Psoas muscle (tissue), 7 donors: ENCODE measurements at regions not wholly inside any gene's neighbourhood (a gene's known extent, or its start where the extent isn't known, plus 50 kb on each side); places are given as distances from the start of the nearest gene placed in this dataset.

Experiments
- ATAC-seq, 4 donors: fragments of 200-7000 bp; cut with Tn5 transposase; one replicate each; pipeline ENCODE4 v1.9.1; 2020; ENCODE audit warnings: moderate library complexity in 3 of 4, mild to moderate bottlenecking in 2 of 4
- DNase-seq, 2 donors: peaks; one replicate each; pipeline ENCODE4 v3.0.0-alpha.2; 2020
- H3K27ac ChIP-seq: fragments of 200-600 bp; one replicate; pipeline ENCODE4 v1.8.0; 2022
- H3K27me3 ChIP-seq, 3 donors: fragments of 200-600 bp in 1 of 3; one replicate each; pipeline versions ENCODE4 v1.6.1 to v1.8.0; 2013 to 2022; ENCODE audit warnings: low read length in 2 of 3, mild to moderate bottlenecking in 2 of 3, moderate library complexity in 1 of 3; ENCODE audit not compliant: insufficient read depth in 3 of 3
- H3K36me3 ChIP-seq, 2 donors: fragments of 200-600 bp in 1 of 2; one replicate each; pipeline versions ENCODE4 v1.6.1 to v1.8.0; 2013 to 2022; ENCODE audit warnings: low read depth in 1 of 2, mild to moderate bottlenecking in 1 of 2, moderate library complexity in 1 of 2; ENCODE audit not compliant: insufficient read depth in 1 of 2
- H3K4me1 ChIP-seq: fragments of 200-600 bp; one replicate; pipeline ENCODE4 v1.8.0; 2022
- H3K4me3 ChIP-seq: fragments of 200-600 bp; one replicate; pipeline ENCODE4 v1.8.0; 2022; ENCODE audit warnings: mild to moderate bottlenecking
- H3K9me3 ChIP-seq: fragments of 200-600 bp; one replicate; pipeline ENCODE4 v1.8.0; 2022
- WGBS, 3 donors: extraction: QIAGEN DNeasy Blood & Tissue Kit; methylation state at CpG; one replicate each; pipeline versions ENCODE4 v1.1.6 to v1.1.7; 2013; 5-methylcytosine and 5-hydroxymethylcytosine counted together
- intact Hi-C, 2 donors: fragments of 100-400 bp; cut with DNase I; formaldehyde crosslinking; loops; one replicate each; pipeline versions ENCODE4 v1.11.0 to v1.14.2; 2022
- TF ChIP-seq, protein P1 (sequence below): fragments of 200-600 bp; IDR thresholded peaks from one replicate; pipeline ENCODE4 v1.8.0; 2022; ENCODE audit warnings: antibody characterized with exemption
- donor health status: healthy with polysubstance abuse.
- donor health status: DM: no; HTN: no; CAD: no; lungs with moderate emphysema.
- donor health status: Bipolar disorder and iron deficiency.
- donor health status: healthy.
- donor health status: DM: yes; HTN: yes; CAD: no.
- donor health status: DM: no; HTN: no; CAD: no.
- donor health status: DM: yes; HTN: yes; CAD: no.

DNA sequence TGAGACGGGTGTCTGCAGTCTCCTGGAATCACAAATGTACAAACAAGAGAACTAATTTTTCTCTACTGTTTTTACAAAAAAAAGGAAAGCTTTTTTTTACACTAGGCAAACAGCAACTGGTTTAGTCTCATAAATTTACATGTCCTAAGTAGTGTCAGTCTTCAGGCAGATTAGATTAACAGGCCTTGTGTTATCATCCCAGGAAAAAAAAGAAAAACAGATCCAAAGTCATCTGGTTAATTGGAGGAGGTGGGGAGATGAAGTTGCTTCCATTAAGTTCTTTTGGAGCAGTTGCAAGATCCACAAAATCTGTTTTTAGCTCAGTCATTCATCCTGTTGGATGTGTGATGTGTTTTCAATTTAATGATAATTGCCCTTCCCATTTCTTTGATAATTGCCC is 363.5 kb upstream of the ADGRL2 start:
- WGBS, 3 donors: 65 to 81% (median 75%) methylated on average over 1 of the region's 1 CpG
- TF ChIP-seq, protein P1, sequence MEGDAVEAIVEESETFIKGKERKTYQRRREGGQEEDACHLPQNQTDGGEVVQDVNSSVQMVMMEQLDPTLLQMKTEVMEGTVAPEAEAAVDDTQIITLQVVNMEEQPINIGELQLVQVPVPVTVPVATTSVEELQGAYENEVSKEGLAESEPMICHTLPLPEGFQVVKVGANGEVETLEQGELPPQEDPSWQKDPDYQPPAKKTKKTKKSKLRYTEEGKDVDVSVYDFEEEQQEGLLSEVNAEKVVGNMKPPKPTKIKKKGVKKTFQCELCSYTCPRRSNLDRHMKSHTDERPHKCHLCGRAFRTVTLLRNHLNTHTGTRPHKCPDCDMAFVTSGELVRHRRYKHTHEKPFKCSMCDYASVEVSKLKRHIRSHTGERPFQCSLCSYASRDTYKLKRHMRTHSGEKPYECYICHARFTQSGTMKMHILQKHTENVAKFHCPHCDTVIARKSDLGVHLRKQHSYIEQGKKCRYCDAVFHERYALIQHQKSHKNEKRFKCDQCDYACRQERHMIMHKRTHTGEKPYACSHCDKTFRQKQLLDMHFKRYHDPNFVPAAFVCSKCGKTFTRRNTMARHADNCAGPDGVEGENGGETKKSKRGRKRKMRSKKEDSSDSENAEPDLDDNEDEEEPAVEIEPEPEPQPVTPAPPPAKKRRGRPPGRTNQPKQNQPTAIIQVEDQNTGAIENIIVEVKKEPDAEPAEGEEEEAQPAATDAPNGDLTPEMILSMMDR: no peak
- no peaks in the 10 kb centered on the region for H3K4me1 ChIP-seq
- intact Hi-C loops: no loop called here
- no peak overlapping the region for H3K27ac ChIP-seq
- H3K36me3 ChIP-seq: no peaks in the 10 kb centered on the region
- ATAC-seq (no peak), DNase-seq (no peak)
- no peaks in the 10 kb centered on the region for H3K9me3 ChIP-seq
- H3K4me3 ChIP-seq: no peak overlapping the region
- no peaks in the 10 kb centered on the region for H3K27me3 ChIP-seq

DNA sequence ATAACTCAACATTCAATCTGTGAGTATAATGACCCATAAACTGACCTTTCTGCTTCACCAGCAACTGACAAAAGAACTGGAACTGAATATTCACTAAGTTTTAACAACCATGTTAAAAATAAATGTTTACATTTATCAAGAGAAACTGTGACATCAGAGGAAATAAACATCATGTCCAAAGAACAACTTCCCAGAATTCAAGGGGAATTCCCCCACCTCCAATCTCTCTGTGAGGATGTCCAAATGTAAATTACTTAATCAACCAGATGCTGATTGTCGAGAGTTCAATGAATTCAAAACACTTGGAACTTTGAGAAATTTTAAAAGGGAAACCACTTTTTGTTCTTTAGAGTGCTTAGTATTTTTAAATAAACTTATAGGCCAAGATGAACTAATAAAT is 365.6 kb upstream of the ADGRL2 start:
- WGBS, 3 donors: 26 to 51% (median 35%) methylated on average over 1 of the region's 1 CpG
- H3K27ac ChIP-seq: no peak overlapping the region
- intact Hi-C loops: no loop called here
- no peaks in the 10 kb centered on the region for H3K36me3 ChIP-seq
- ATAC-seq (no peak), DNase-seq (no peak)
- no peaks in the 10 kb centered on the region for H3K4me1 ChIP-seq
- no peaks in the 10 kb centered on the region for H3K9me3 ChIP-seq
- no peak overlapping the region for H3K4me3 ChIP-seq
- no peaks in the 10 kb centered on the region for H3K27me3 ChIP-seq
- TF ChIP-seq, protein P1: no peak

- intact Hi-C loops: no loop called here
- 70 to 84% (median 79%) methylated on average over 2 of the region's 2 CpGs for WGBS, 3 donors
- H3K4me3 ChIP-seq: no peak overlapping the region
- H3K4me1 ChIP-seq: no peaks in the 10 kb centered on the region
- H3K27ac ChIP-seq: no peak overlapping the region
- H3K36me3 ChIP-seq: no peaks in the 10 kb centered on the region
- DNase-seq (no peak), ATAC-seq (no peak)
- TF ChIP-seq, protein P1: no peak
- no peaks in the 10 kb centered on the region for H3K27me3 ChIP-seq
- H3K9me3 ChIP-seq: no peaks in the 10 kb centered on the region
Measured at GRCh38 chr1:81433676-81434075, 367.1 kb upstream of the ADGRL2 start.

DNA sequence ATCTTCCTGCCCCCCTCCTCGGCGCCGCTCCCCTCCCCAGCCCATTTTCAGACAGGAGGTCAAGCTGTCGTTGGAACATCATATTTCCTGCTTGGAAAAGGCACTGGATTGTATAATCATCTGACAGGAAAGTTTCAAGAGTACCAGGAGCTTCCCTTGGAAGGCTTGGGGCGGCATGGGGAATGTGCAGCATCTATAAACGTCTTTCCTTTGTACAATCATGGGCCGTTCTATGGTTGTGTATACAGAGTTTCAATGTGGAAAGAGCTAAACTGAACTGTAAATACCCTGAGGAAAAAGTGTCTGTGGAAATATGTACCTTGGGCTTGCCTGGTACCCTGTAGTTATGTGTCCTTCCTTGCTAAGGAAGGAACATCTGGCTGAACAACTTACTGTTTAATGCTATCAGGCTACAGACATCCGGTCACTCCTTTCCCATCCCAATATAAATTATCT is 368.1 kb upstream of the ADGRL2 start:
- Histone ChIP-seq H3K9me3 (no peaks in the 10 kb centered on the region), H3K4me1 (no peaks in the 10 kb centered on the region), H3K36me3 (no peaks in the 10 kb centered on the region), H3K27ac (no peak overlapping the region), H3K4me3 (no peak overlapping the region), H3K27me3 (no peaks in the 10 kb centered on the region)
- ATAC-seq (no peak), DNase-seq (no peak)
- intact Hi-C loops: no loop called here
- TF ChIP-seq, protein P1: no peak
- 71 to 80% (median 73%) methylated on average over 8 of the region's 8 CpGs for WGBS, 3 donors

DNA sequence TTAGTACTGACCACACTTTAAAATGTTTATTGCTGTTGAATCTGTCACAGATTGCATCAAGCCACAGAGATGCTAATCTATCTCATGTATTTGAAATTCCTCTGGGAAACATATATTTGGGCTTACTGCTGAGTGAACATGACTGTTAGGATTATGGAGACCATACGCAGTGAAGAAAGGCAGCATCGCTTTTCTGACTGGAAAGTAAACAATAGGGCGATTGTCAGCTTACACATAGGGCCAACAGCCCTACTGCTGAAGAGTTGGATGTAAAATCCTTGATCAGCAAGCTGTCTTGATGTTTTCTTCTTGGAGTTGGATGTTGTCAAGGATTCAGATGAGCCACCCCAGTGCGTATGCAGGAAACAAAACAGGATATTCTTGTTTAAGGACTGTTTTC is 368.7 kb upstream of the ADGRL2 start:
- 44 to 56% (median 47%) methylated on average over 4 of the region's 4 CpGs for WGBS, 3 donors
- TF ChIP-seq, protein P1: no peak
- no peak for DNase-seq
- Histone ChIP-seq H3K4me1 (no peaks in the 10 kb centered on the region), H3K27me3 (no peaks in the 10 kb centered on the region), H3K9me3 (no peaks in the 10 kb centered on the region), H3K36me3 (no peaks in the 10 kb centered on the region), H3K4me3 (no peak overlapping the region), H3K27ac (no peak overlapping the region)
- no peak for ATAC-seq
- intact Hi-C loops: no loop called here
